ENCODE measurements at regions not wholly inside any gene's neighbourhood (a gene's known extent, or its start where the extent isn't known, plus 50 kb on each side); places are given as distances from the start of the nearest gene placed in this dataset.

DNA sequence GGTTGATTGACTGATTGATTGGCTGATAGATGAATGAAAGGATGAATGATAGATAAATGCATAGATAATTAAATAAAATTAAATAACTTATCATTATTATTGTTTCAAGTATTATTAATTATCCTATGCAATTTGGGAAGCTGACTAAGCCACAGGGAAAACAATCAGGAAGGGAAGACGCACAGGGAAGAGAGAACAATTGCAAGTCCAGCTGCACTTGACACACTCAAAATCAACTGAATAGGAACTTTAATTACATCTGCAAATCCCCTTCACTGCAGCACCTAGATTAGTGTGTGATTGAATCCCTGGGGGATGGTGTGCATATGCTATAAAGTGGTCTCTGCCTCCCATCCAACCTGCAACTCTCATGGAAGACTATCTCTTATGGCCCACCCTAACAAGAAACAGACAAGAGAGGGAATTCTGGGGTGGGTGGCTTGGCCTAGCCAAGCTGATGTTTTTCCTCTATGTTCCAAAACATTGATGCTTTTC, 161.1 kb upstream of the FGGY start:
- H3K36me3 ChIP-seq, result no peaks in the 10 kb centered on the region
- no peak for DNase-seq (ENCODE audit: extremely low spot score in 2 of 2)
- H3K4me3 ChIP-seq, result no peak overlapping the region
- TF ChIP-seq POLR2AphosphoS5 (IDR thresholded peaks at IDR 0.05; ENCODE audit: insufficient read depth in 1 of 2, low read depth in 1 of 2) (no peak), POLR2A (IDR thresholded peaks at IDR 0.05) (no peak)
- TF ChIP-seq, protein P1, sequence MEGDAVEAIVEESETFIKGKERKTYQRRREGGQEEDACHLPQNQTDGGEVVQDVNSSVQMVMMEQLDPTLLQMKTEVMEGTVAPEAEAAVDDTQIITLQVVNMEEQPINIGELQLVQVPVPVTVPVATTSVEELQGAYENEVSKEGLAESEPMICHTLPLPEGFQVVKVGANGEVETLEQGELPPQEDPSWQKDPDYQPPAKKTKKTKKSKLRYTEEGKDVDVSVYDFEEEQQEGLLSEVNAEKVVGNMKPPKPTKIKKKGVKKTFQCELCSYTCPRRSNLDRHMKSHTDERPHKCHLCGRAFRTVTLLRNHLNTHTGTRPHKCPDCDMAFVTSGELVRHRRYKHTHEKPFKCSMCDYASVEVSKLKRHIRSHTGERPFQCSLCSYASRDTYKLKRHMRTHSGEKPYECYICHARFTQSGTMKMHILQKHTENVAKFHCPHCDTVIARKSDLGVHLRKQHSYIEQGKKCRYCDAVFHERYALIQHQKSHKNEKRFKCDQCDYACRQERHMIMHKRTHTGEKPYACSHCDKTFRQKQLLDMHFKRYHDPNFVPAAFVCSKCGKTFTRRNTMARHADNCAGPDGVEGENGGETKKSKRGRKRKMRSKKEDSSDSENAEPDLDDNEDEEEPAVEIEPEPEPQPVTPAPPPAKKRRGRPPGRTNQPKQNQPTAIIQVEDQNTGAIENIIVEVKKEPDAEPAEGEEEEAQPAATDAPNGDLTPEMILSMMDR (IDR thresholded peaks at IDR 0.05), result no peak
- no peaks in the 10 kb centered on the region for H3K9me3 ChIP-seq
- no peaks in the 10 kb centered on the region for H3K27me3 ChIP-seq
- H3K4me1 ChIP-seq, result peaks cover 6% of the 10 kb centered on the region
- H3K27ac ChIP-seq, result no peak overlapping the region
- intact Hi-C loops (cut with DNase I), result no loop called here

DNA sequence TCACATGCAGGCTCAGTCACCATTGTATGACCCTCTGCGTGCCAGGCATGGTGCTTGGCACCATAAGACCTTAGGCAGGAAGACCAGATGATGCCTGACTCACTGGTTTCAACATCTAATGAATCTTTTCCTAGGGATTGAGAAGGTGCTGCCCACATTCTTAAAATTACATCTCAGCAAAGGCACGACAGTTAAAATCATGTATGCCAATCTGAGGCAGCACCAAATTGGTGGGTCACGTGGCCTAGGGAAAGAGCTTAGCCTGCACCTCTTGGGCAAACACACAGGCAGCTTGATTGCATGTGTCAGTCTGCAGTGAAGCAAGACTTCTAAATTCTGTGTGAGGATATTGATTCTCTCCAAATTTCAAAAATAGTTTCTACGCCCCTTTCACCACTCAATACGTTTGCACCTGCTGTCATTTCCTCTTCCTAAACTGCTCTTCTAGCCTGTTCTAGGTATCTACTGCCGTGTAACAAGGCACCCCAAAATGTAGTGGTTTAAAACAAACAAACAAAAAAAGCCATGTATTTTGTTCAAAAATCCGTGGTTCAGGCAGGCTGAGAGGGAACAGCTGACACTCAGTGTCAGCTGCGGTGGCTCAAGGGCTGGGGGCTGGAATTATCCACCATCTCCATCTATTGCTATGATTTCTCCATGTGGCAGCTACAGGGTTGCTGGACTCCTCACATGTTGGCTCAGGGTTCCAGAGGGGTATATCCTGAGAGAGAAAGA, 160.2 kb upstream of the FGGY start:
- Histone ChIP-seq H3K27ac (no peak overlapping the region), H3K27me3 (no peaks in the 10 kb centered on the region), H3K9me3 (no peaks in the 10 kb centered on the region), H3K4me3 (no peak overlapping the region), H3K4me1 (peaks cover 10% of the 10 kb centered on the region), H3K36me3 (no peaks in the 10 kb centered on the region)
- intact Hi-C loops (cut with DNase I), result no loop called here
- no peak for TF ChIP-seq POLR2A (IDR thresholded peaks at IDR 0.05)
- TF ChIP-seq, protein P1 (IDR thresholded peaks at IDR 0.05), result no peak
- TF ChIP-seq POLR2AphosphoS5 (IDR thresholded peaks at IDR 0.05; ENCODE audit: insufficient read depth in 1 of 2, low read depth in 1 of 2), result no peak
- no peak for DNase-seq (ENCODE audit: extremely low spot score in 2 of 2)

DNA sequence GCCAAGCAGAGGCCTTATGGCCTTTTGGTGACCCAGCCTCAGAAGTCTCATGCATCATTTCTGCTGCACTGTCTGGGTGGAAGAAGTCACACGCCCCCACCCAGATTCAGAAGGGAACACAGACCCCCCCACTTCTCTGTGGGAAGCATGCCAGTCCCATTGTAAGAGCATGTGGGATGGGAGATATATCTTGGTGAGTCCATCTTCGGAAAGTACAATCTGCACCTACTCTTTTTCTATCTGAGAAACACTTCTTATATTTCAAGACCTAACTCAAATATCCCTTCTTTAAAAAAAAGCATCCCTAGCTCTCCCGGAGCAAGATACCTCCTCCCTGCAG, 159.6 kb upstream of the FGGY start:
- intact Hi-C loops (cut with DNase I), result no loop called here
- no peaks in the 10 kb centered on the region for H3K27me3 ChIP-seq

DNA sequence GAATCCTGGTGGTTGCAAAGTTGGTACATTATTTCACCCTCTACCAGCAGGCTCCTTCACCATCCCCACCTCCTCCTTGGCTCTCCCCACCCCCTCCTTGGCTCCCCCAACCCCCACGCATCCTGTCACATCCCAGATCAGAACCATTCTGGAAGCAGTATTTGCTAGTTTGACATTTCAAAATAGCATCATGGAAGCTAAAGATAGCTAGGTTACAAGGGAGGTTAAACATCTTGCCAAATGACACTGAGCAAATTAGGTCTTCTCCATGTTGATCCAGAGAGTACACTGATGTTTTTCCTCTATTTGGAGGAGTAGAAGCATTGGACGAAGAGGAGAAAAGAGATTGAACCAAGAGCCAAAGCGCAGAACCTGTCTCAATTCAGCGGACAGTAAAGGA, 158.9 kb upstream of the FGGY start:
- intact Hi-C loops (cut with DNase I), result no loop called here
- no peak overlapping the region for H3K27ac ChIP-seq
- H3K36me3 ChIP-seq, result no peaks in the 10 kb centered on the region
- no peak for DNase-seq (ENCODE audit: extremely low spot score in 2 of 2)
- H3K27me3 ChIP-seq, result no peaks in the 10 kb centered on the region
- no peak overlapping the region for H3K4me3 ChIP-seq
- peaks cover 14% of the 10 kb centered on the region for H3K4me1 ChIP-seq
- no peak for TF ChIP-seq POLR2A (IDR thresholded peaks at IDR 0.05)
- no peaks in the 10 kb centered on the region for H3K9me3 ChIP-seq

More for the DNA sequence above, 159.6 kb upstream of the FGGY start:
- H3K9me3 ChIP-seq, result no peaks in the 10 kb centered on the region
- H3K4me3 ChIP-seq, result no peak overlapping the region
- no peak overlapping the region for H3K27ac ChIP-seq
- H3K36me3 ChIP-seq, result no peaks in the 10 kb centered on the region
- TF ChIP-seq POLR2A (IDR thresholded peaks at IDR 0.05) (no peak), POLR2AphosphoS5 (IDR thresholded peaks at IDR 0.05; ENCODE audit: insufficient read depth in 1 of 2, low read depth in 1 of 2) (no peak)
- TF ChIP-seq, protein P1 (IDR thresholded peaks at IDR 0.05), result no peak
- no peak for DNase-seq (ENCODE audit: extremely low spot score in 2 of 2)
- H3K4me1 ChIP-seq, result peaks cover 10% of the 10 kb centered on the region

DNA sequence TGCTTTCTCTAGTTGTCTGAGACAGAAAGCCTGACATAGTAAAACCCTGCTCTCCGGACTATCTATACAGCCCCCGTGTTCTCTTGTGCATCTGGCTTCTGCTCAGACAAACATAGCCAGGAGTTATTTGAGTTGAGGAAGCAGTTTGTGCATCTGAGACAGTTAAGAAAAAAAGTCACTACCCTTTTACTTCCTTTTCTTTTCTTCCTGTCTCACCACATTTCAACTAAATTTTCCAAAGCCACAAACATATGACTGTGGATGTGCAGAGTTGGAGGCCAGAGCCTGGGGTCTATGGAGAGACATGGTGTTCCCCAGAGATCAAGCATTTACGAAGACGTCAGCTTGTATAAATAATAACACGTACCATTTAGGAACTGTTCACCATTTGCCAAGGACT, 158.5 kb upstream of the FGGY start:
- H3K27ac ChIP-seq, result no peak overlapping the region
- DNase-seq (ENCODE audit: extremely low spot score in 2 of 2), result no peak
- intact Hi-C loops (cut with DNase I), result no loop called here
- H3K9me3 ChIP-seq, result no peaks in the 10 kb centered on the region
- peaks cover 18% of the 10 kb centered on the region for H3K4me1 ChIP-seq
- TF ChIP-seq, protein P1 (IDR thresholded peaks at IDR 0.05), result no peak
- TF ChIP-seq POLR2AphosphoS5 (IDR thresholded peaks at IDR 0.05; ENCODE audit: insufficient read depth in 1 of 2, low read depth in 1 of 2) (no peak), POLR2A (IDR thresholded peaks at IDR 0.05) (no peak)
- H3K27me3 ChIP-seq, result no peaks in the 10 kb centered on the region
- no peak overlapping the region for H3K4me3 ChIP-seq
- H3K36me3 ChIP-seq, result no peaks in the 10 kb centered on the region
